ENCODE measurements at regions not wholly inside any gene's neighbourhood (a gene's known extent, or its start where the extent isn't known, plus 50 kb on each side); places are given as distances from the start of the nearest gene placed in this dataset.

DNA sequence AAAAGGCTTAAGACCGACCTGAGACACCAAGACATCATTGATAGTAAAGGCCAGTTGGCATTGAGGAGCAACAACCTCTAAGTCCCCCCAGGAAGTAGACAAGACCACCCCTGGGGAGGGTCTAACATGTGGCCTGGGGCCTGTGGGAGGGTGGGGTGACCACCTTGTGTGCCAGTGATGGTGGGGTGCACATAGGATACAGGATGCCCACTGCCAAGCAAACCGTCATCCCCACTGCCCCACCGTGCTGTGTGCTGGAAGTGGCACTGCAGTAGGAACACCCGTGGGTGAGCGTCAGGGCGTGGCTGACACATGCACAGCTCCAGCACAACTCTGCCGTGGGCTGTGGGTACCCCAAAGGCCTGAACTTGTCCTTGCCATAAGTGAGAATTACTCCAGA lies 84.3 kb upstream of the LGALSL start:
- no peak overlapping the region for H2BK12ac ChIP-seq (ENCODE audit: low read depth, low read length)
- H3K79me1 ChIP-seq (ENCODE audit: low read depth, low read length) = no peaks in the 10 kb centered on the region
- no peak overlapping the region for H2BK5ac ChIP-seq (ENCODE audit: low read depth, low read length)
- H3K4me1 ChIP-seq (replicated peaks in 1 of 4; ENCODE audit: control insufficient read depth in 3 of 4, insufficient read depth in 4 of 4, low read length in 3 of 4) = no peaks in the 10 kb centered on the region
- no peak overlapping the region for H3K14ac ChIP-seq (ENCODE audit: insufficient read length)
- no peak overlapping the region for H4K5ac ChIP-seq (ENCODE audit: insufficient read length, low read depth, low read length)
- no peak overlapping the region for H2AFZ ChIP-seq (ENCODE audit: low read length)
- ChIA-PET POLR2A (ENCODE audit: partially characterized antibody) (no interaction called here), CTCF (ENCODE audit: partially characterized antibody) (interaction anchor here (0.8 kb wide), 1 partner anchor 39 kb away, joined by 5 read pairs; no protein-coding TSS in a partner anchor)
- no peak overlapping the region for H3K18ac ChIP-seq (ENCODE audit: extremely low read depth, low read length)
- H3K4ac ChIP-seq (replicated peaks; ENCODE audit: insufficient read length, low read depth, low read length) = no peak overlapping the region
- H3K56ac ChIP-seq (replicated peaks; ENCODE audit: insufficient read length, low read depth, low read length) = no peak overlapping the region
- H4K8ac ChIP-seq (ENCODE audit: extremely low read depth, insufficient read depth, low read length) = no peak overlapping the region; the same call in 1 of the 2 replicates
- H2BK120ac ChIP-seq (replicated peaks; ENCODE audit: low read depth, low read length) = no peak overlapping the region
- no peak overlapping the region for H3K23ac ChIP-seq (ENCODE audit: insufficient read length)
- H2AK5ac ChIP-seq (ENCODE audit: low read depth, low read length) = no peak overlapping the region
- H4K91ac ChIP-seq (replicated peaks; ENCODE audit: insufficient read length, low read length) = no peak overlapping the region
- H2BK15ac ChIP-seq (ENCODE audit: low read length) = 0 out of 2 replicates have a peak overlapping the region, but pooled peaks have one; percentile 34
- H3K23me2 ChIP-seq (ENCODE audit: low read depth, low read length) = no peaks in the 10 kb centered on the region
- WGBS, 2 experiments (ENCODE audit: extremely low coverage in 1 of 2, insufficient coverage in 1 of 2, insufficient read length in 1 of 2, insufficient replicate concordance in 2 of 2, low coverage in 1 of 2, low lambda C conversion rate in 2 of 2, missing lambda C conversion rate in 1 of 2) = 85% methylated on average over 7 of the region's 7 CpGs; no CpG with 5 or more reads in 1 of the 2 experiments
- H4K20me1 ChIP-seq (replicated peaks in 1 of 2; ENCODE audit: control insufficient read depth in 1 of 2, insufficient read depth in 2 of 2, low read length in 2 of 2) = no peaks in the 10 kb centered on the region
- H3K9ac ChIP-seq (replicated peaks in 1 of 4; ENCODE audit: extremely low read depth in 1 of 4, low read depth in 3 of 4, low read length in 3 of 4) = no peak overlapping the region
- H2BK20ac ChIP-seq (ENCODE audit: low read length) = no peak overlapping the region
- no peaks in the 10 kb centered on the region for H3K79me2 ChIP-seq (ENCODE audit: control insufficient read depth in 1 of 2, insufficient read depth in 2 of 2, low read length in 2 of 2)
- FAIRE-seq (no peak), DNase-seq (ENCODE audit: low read depth in 1 of 2, low spot score in 2 of 2) (no peak)
- no peak overlapping the region for H3K27ac ChIP-seq (ENCODE audit: low read depth, low read length)
- no peak overlapping the region for H3K4me3 ChIP-seq (ENCODE audit: extremely low read depth in 1 of 4, insufficient read depth in 2 of 4, low read depth in 3 of 4, low read length in 4 of 4)
- H3K27me3 ChIP-seq (replicated peaks in 1 of 4; ENCODE audit: control insufficient read depth in 3 of 4, extremely low read depth in 1 of 4, insufficient read depth in 3 of 4, low read length in 3 of 4) = no peaks in the 10 kb centered on the region
- no peak overlapping the region for H3K4me2 ChIP-seq (ENCODE audit: insufficient read depth in 1 of 2, low read depth in 2 of 2, low read length in 2 of 2)
- H3K36me3 ChIP-seq (ENCODE audit: control insufficient read depth in 2 of 4, insufficient read depth in 4 of 4, low read length in 3 of 4) = no peaks in the 10 kb centered on the region
- no peaks in the 10 kb centered on the region for H3K9me3 ChIP-seq (ENCODE audit: insufficient read depth in 2 of 2, low read depth in 1 of 2, low read length in 1 of 2)
- TF ChIP-seq, protein P1, sequence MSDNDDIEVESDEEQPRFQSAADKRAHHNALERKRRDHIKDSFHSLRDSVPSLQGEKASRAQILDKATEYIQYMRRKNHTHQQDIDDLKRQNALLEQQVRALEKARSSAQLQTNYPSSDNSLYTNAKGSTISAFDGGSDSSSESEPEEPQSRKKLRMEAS (IDR thresholded peaks at IDR 0.05) = no peak
- TF ChIP-seq RFX5 (IDR thresholded peaks at IDR 0.05; ENCODE audit: borderline replicate concordance, low read depth, low read length) (no peak), CREB1 (IDR thresholded peaks at IDR 0.05) (no peak), GTF2F1 (IDR thresholded peaks at IDR 0.05; ENCODE audit: borderline replicate concordance, low read depth, low read length) (no peak), MAFK (IDR thresholded peaks at IDR 0.05; ENCODE audit: low read depth, low read length) (no peak), POU5F1 (IDR thresholded peaks at IDR 0.05; ENCODE audit: low read depth, low read length) (no peak), EGR1 (IDR thresholded peaks at IDR 0.05; ENCODE audit: borderline replicate concordance, low read depth, low read length) (no peak), BCL11A (IDR thresholded peaks at IDR 0.05; ENCODE audit: low read depth in 2 of 2, low read length in 2 of 2) (no peak), POLR2AphosphoS5 (IDR thresholded peaks at IDR 0.05; ENCODE audit: low read depth, low read length) (no peak), SIN3A (conservative IDR thresholded peaks at IDR 0.05 in 1 of 2, IDR thresholded peaks at IDR 0.05 in 1 of 2; ENCODE audit: low read depth in 1 of 2, low read length in 2 of 2) (no peak), YY1 (IDR thresholded peaks at IDR 0.05; ENCODE audit: low read depth, low read length) (no peak), CHD2 (IDR thresholded peaks at IDR 0.05; ENCODE audit: low read length) (no peak)
- TF ChIP-seq, protein P2, sequence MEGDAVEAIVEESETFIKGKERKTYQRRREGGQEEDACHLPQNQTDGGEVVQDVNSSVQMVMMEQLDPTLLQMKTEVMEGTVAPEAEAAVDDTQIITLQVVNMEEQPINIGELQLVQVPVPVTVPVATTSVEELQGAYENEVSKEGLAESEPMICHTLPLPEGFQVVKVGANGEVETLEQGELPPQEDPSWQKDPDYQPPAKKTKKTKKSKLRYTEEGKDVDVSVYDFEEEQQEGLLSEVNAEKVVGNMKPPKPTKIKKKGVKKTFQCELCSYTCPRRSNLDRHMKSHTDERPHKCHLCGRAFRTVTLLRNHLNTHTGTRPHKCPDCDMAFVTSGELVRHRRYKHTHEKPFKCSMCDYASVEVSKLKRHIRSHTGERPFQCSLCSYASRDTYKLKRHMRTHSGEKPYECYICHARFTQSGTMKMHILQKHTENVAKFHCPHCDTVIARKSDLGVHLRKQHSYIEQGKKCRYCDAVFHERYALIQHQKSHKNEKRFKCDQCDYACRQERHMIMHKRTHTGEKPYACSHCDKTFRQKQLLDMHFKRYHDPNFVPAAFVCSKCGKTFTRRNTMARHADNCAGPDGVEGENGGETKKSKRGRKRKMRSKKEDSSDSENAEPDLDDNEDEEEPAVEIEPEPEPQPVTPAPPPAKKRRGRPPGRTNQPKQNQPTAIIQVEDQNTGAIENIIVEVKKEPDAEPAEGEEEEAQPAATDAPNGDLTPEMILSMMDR (IDR thresholded peaks at IDR 0.05; ENCODE audit: control extremely low read depth in 1 of 3, insufficient read depth in 1 of 3, low read depth in 1 of 3, low read length in 3 of 3) = no peak

Measured in H1 (cell line).